D721Med (cell line): ENCODE measurements at regions not wholly inside any gene's neighbourhood (a gene's known extent, or its start where the extent isn't known, plus 50 kb on each side); places are given as distances from the start of the nearest gene placed in this dataset.
"Not testable (repeated sequence)": the region's sequence is repeated elsewhere in the genome, so short reads cannot be mapped to it uniquely, and the experiment has no call there.

Experiments
- DNase-seq: peaks from one replicate; pipeline ENCODE4 v3.0.0; 2011; ENCODE audit warnings: low spot score; ENCODE audit not compliant: insufficient read length
- FAIRE-seq: peaks from 2 replicates; lab custom pipeline; 2011; peaks lifted over from hg19 to GRCh38; lab: Jason Lieb, UNC
- TF ChIP-seq, protein P1 (sequence below): IDR thresholded peaks from 2 replicates; pipeline ENCODE4 v1.5.1; 2012; ENCODE audit warnings: mild to moderate bottlenecking, control low read depth; ENCODE audit not compliant: insufficient read depth; ENCODE audit errors: missing control alignments

DNA sequence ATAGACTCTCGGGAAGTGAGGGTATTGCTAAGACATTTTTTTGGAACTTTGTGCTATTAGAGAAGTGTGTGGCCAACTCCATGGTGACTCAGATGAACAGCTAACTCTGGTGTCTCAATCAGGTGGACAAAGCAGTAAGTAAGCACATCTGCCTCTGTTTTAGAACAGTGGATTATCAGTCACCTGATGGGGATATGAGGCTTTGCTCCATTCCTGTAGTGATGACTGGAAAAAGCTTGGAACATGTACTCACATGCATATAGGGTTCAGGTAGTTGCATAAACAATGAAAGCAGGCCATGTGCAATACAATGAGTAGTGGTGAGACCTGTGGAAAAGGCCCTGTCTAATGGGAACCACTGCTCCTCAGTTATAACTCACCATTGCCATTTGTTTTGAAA lies 168.2 kb upstream of the FBN2 start:
- TF ChIP-seq, protein P1, sequence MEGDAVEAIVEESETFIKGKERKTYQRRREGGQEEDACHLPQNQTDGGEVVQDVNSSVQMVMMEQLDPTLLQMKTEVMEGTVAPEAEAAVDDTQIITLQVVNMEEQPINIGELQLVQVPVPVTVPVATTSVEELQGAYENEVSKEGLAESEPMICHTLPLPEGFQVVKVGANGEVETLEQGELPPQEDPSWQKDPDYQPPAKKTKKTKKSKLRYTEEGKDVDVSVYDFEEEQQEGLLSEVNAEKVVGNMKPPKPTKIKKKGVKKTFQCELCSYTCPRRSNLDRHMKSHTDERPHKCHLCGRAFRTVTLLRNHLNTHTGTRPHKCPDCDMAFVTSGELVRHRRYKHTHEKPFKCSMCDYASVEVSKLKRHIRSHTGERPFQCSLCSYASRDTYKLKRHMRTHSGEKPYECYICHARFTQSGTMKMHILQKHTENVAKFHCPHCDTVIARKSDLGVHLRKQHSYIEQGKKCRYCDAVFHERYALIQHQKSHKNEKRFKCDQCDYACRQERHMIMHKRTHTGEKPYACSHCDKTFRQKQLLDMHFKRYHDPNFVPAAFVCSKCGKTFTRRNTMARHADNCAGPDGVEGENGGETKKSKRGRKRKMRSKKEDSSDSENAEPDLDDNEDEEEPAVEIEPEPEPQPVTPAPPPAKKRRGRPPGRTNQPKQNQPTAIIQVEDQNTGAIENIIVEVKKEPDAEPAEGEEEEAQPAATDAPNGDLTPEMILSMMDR, result no peak
- FAIRE-seq (no peak), DNase-seq (no peak)

DNA sequence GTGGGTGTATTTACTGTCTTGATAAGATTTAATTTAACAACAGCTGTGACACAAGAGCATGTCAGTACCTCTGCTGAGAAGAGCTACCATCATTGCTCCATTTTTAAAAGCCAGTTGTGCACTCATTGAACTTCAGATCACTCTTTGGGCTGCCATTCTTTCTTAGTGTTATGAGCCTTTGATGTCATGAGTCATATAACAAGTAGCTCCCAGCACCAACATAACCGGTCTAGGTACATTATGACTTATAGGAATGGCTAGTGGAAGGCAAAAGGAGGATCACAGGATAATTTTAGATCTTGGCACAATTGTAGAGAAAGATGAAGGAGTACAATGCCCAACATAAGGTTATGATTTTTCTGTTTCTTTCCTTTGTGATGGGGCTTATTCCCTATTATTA lies 170.8 kb upstream of the FBN2 start:
- DNase-seq (no peak), FAIRE-seq (no peak)
- TF ChIP-seq, protein P1, result no peak

- FAIRE-seq, result no peak
Measured at GRCh38 chr5:128711216-128711615, 173.2 kb upstream of the FBN2 start.

DNA sequence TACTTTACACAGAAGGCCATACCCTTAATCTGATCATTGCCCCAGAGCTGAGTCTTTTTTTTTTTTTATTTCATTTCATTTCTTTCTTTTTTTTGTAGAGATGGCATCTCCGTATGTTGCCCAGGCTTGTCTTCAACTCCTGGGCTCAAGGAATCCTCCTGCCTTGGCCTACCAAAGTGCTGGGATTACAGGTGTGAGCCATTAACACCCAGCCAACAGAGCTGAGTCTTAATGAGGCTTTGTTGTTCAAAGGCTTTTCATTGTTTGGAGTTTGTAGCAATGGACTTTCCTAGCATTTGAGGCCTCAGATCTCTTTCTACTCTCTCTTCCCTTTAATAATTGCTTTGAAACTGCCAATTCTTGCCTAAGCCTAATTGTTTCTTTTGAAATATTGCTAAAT lies 176.5 kb upstream of the FBN2 start:
- TF ChIP-seq, protein P1, result no peak
- FAIRE-seq (no peak), DNase-seq (no peak)

More at GRCh38 chr5:128711216-128711615, 173.2 kb upstream of the FBN2 start:
- TF ChIP-seq, protein P1, result no peak
- no peak for DNase-seq

- DNase-seq (no peak), FAIRE-seq (no peak)
- TF ChIP-seq, protein P1, result no peak
Measured at GRCh38 chr5:128722551-128722950, 184.5 kb upstream of the FBN2 start.

GRCh38 chr5:128730021-128730420 lies 192.0 kb upstream of the FBN2 start:
- FAIRE-seq, result not testable (repeated sequence)

DNA sequence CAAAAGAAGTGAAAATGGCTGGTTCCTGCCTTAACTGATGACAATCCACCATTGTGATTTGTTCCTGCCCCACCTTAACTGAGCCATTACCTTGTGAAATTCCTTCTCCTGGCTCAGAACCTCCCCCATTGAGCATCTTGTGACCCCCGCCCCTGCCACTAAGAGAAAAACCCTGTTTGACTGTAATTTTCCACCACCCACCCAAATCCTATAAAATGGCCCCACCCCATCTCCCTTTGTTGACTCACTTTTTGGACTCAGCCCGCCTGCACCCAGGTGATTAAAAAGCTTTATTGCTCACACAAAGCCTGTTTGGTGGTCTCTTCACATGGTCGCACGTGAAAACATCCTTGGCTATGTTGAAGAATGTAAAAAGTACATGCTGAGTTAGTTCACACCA lies 197.6 kb upstream of the FBN2 start:
- not testable (repeated sequence) for DNase-seq, FAIRE-seq

More at GRCh38 chr5:128730021-128730420, 192.0 kb upstream of the FBN2 start:
- not testable (repeated sequence) for DNase-seq

DNA sequence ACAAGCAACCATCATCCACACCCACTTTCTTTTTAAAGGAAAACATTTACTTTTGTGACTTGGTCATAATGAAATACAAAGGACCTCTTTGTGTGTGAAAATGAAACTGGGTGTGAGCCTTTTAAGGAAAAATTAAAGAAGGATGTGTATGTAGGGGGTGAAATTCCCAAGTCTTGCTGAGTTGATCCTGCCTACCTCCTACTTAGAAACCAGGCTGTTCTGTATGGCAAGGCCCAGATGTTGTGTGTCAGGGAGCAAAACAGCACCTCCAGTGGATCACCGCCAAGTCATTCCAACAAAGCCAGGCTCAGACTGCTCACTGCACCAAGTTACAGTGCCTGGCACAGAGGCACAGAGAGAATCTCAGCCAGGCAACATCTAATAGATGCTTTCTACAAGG lies 198.5 kb upstream of the FBN2 start:
- no peak for DNase-seq
- FAIRE-seq, result no peak
- TF ChIP-seq, protein P1, result no peak
